WTC11 (cell line): ENCODE measurements at regions not wholly inside any gene's neighbourhood (a gene's known extent, or its start where the extent isn't known, plus 50 kb on each side); places are given as distances from the start of the nearest gene placed in this dataset.

Experiments used
- ATAC-seq: fragments of 200-7000 bp; cut with Tn5 transposase; 2 replicates; pipeline ENCODE4 v1.10.0; 2021; ENCODE audit warnings: mild to moderate bottlenecking, moderate library complexity
- CTCF ChIA-PET: fragments of 300-600 bp; sonication (Branson Sonifier 250); formaldehyde crosslinking; loops from one replicate; lab custom pipeline; 2021; ENCODE audit warnings: antibody characterized with exemption; lab: Charles Lee
- POLR2A ChIA-PET: fragments of 350-600 bp; sonication (Branson Sonifier 250); formaldehyde crosslinking; loops from one replicate; lab custom pipeline; 2021; ENCODE audit warnings: antibody characterized with exemption; lab: Charles Lee
- DNase-seq: peaks from one replicate; pipeline ENCODE4 v3.0.0; 2021; ENCODE audit warnings: low spot score
- H3K27ac Mint-ChIP-seq: 2 replicates; pipeline ENCODE4 v1.8.0; 2021; ENCODE audit warnings: mixed read lengths
- H3K27me3 Mint-ChIP-seq: 2 replicates; pipeline ENCODE4 v1.8.0; 2021; ENCODE audit warnings: low read depth, mild to moderate bottlenecking, moderate library complexity, mixed read lengths
- H3K36me3 Mint-ChIP-seq: 2 replicates; pipeline ENCODE4 v1.8.0; 2021; ENCODE audit warnings: mixed read lengths
- H3K4me1 Mint-ChIP-seq: 2 replicates; pipeline ENCODE4 v1.8.0; 2022; ENCODE audit warnings: mixed read lengths
- H3K4me3 Mint-ChIP-seq: 2 replicates; pipeline ENCODE4 v1.8.0; 2021; ENCODE audit warnings: mild to moderate bottlenecking, moderate library complexity, mixed read lengths
- H3K9me3 Mint-ChIP-seq: 2 replicates; pipeline ENCODE4 v1.8.0; 2021; ENCODE audit warnings: mixed read lengths
- AFF4 ChIP-seq: sonication (generic); formaldehyde crosslinking; IDR thresholded peaks from 2 replicates; pipeline ENCODE4 v1.8.1; 2023; ENCODE audit warnings: mild to moderate bottlenecking, missing genetic modification reagents, borderline replicate concordance
- ATF3 ChIP-seq: sonication (generic); formaldehyde crosslinking; conservative IDR thresholded peaks from 2 replicates; pipeline ENCODE4 v1.8.1; 2022; ENCODE audit warnings: mild to moderate bottlenecking, missing genetic modification reagents
- ELF4 ChIP-seq: sonication (generic); formaldehyde crosslinking; IDR thresholded peaks from 2 replicates; pipeline ENCODE4 v1.8.1; 2022; ENCODE audit warnings: low read depth, mild to moderate bottlenecking, moderate library complexity, missing genetic modification reagents
- EMX1 ChIP-seq: fragments of 250-450 bp; sonication (Bioruptor Pico); IDR thresholded peaks from 2 replicates; pipeline ENCODE4 v1.8.0; 2021; ENCODE audit warnings: mild to moderate bottlenecking
- ERG ChIP-seq: fragments of 250-450 bp; sonication (Bioruptor Pico); IDR thresholded peaks from 2 replicates; pipeline ENCODE4 v1.8.0; 2021; ENCODE audit warnings: mild to moderate bottlenecking
- ESRRA ChIP-seq: sonication (generic); formaldehyde crosslinking; IDR thresholded peaks from 2 replicates; pipeline ENCODE4 v1.8.1; 2022; ENCODE audit warnings: mild to moderate bottlenecking, missing genetic modification reagents, borderline replicate concordance
- GRHL2 ChIP-seq: fragments of 250-450 bp; sonication (Bioruptor Pico); IDR thresholded peaks from 2 replicates; pipeline ENCODE4 v1.8.0; 2022; ENCODE audit warnings: mild to moderate bottlenecking, moderate library complexity; ENCODE audit not compliant: insufficient replicate concordance, severe bottlenecking
- KAT7 ChIP-seq: sonication (generic); formaldehyde crosslinking; IDR thresholded peaks from 2 replicates; pipeline ENCODE4 v1.8.1; 2023; ENCODE audit warnings: missing genetic modification reagents, mild to moderate bottlenecking, borderline replicate concordance
- MXD4 ChIP-seq: fragments of 250-450 bp; sonication (Bioruptor Pico); IDR thresholded peaks from 2 replicates; pipeline ENCODE4 v1.8.0; 2021; ENCODE audit warnings: mild to moderate bottlenecking, moderate library complexity, borderline replicate concordance
- NFE2L1 ChIP-seq: sonication (generic); formaldehyde crosslinking; IDR thresholded peaks from 2 replicates; pipeline ENCODE4 v1.8.1; 2023; ENCODE audit warnings: missing genetic modification reagents
- NFYB ChIP-seq: sonication (generic); formaldehyde crosslinking; conservative IDR thresholded peaks from 2 replicates; pipeline ENCODE4 v1.8.0; 2022; ENCODE audit warnings: low read depth, missing genetic modification reagents
- OVOL2 ChIP-seq: fragments of 250-450 bp; sonication (Bioruptor Pico); IDR thresholded peaks from 2 replicates; pipeline ENCODE4 v1.9.0; 2021; ENCODE audit warnings: mild to moderate bottlenecking, borderline replicate concordance
- PRDM15 ChIP-seq: sonication (generic); formaldehyde crosslinking; IDR thresholded peaks from 2 replicates; pipeline ENCODE4 v1.8.0; 2022; ENCODE audit warnings: missing genetic modification reagents
- USF2 ChIP-seq: sonication (generic); formaldehyde crosslinking; IDR thresholded peaks from 2 replicates; pipeline ENCODE4 v1.8.1; 2023; ENCODE audit warnings: mild to moderate bottlenecking, missing genetic modification reagents, moderate library complexity
- ZMAT4 ChIP-seq: fragments of 250-450 bp; sonication (Bioruptor Pico); IDR thresholded peaks from 2 replicates; pipeline ENCODE4 v1.9.0; 2021; ENCODE audit warnings: mild to moderate bottlenecking
- ZNF121 ChIP-seq: sonication (generic); formaldehyde crosslinking; IDR thresholded peaks from 2 replicates; pipeline ENCODE4 v1.8.0; 2023; ENCODE audit warnings: missing genetic modification reagents
- ZNF512 ChIP-seq: sonication (generic); formaldehyde crosslinking; IDR thresholded peaks from 2 replicates; pipeline ENCODE4 v1.8.1; 2022; ENCODE audit warnings: missing genetic modification reagents, borderline replicate concordance
- TF ChIP-seq, protein P1 (sequence below): fragments of 250-450 bp; sonication (Bioruptor Pico); conservative IDR thresholded peaks from 2 replicates; pipeline ENCODE4 v1.9.0; 2021; ENCODE audit warnings: mild to moderate bottlenecking
- TF ChIP-seq, protein P2 (sequence below): sonication (generic); formaldehyde crosslinking; IDR thresholded peaks from 2 replicates; pipeline ENCODE4 v1.8.1; 2022; ENCODE audit warnings: low read depth, missing genetic modification reagents, borderline replicate concordance

DNA sequence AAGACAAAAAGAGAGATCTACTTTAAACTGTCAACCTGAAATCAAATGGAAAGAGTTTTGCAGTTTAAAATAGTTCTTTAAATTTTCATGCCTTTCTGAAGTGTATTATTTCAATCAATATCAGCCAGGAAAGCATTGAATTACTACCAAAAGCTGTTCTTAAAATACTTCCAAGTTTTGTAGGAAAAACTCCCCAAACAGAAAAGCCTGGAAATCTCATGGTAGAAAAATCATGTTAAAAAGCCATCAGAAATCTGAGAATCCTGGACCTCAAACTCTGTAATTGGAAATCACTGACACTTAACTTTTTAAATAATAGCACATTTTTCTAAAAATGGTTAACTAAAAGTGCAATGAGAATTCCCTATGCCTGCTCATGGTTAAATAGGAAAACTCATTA, 63.3 kb upstream of the CNTNAP4 start:
- Mint-ChIP-seq H3K27ac (no peak overlapping the region), H3K4me1 (peaks cover 16% of the 10 kb centered on the region), H3K27me3 (peaks cover 54% of the 10 kb centered on the region), H3K4me3 (no peak overlapping the region), H3K36me3 (peaks cover 37% of the 10 kb centered on the region), H3K9me3 (peaks cover 56% of the 10 kb centered on the region)
- DNase-seq (no peak), ATAC-seq (no peak)
- ChIA-PET CTCF (no interaction called here), POLR2A (no interaction called here)
- TF ChIP-seq KAT7 (CRISPR knock-in tag) (no peak), ZNF512 (CRISPR knock-in tag) (no peak), EMX1 (CRISPR knock-in tag) (no peak), ERG (no peak), ATF3 (no peak), ZNF121 (CRISPR knock-in tag) (no peak), ESRRA (CRISPR knock-in tag) (no peak), USF2 (no peak), OVOL2 (CRISPR knock-in tag) (no peak), NFYB (CRISPR knock-in tag) (no peak), ZMAT4 (no peak), NFE2L1 (CRISPR knock-in tag) (no peak), MXD4 (CRISPR knock-in tag) (no peak), ELF4 (CRISPR knock-in tag) (no peak), AFF4 (CRISPR knock-in tag) (no peak), GRHL2 (CRISPR knock-in tag) (no peak), PRDM15 (CRISPR knock-in tag) (no peak)
- TF ChIP-seq, protein P1, sequence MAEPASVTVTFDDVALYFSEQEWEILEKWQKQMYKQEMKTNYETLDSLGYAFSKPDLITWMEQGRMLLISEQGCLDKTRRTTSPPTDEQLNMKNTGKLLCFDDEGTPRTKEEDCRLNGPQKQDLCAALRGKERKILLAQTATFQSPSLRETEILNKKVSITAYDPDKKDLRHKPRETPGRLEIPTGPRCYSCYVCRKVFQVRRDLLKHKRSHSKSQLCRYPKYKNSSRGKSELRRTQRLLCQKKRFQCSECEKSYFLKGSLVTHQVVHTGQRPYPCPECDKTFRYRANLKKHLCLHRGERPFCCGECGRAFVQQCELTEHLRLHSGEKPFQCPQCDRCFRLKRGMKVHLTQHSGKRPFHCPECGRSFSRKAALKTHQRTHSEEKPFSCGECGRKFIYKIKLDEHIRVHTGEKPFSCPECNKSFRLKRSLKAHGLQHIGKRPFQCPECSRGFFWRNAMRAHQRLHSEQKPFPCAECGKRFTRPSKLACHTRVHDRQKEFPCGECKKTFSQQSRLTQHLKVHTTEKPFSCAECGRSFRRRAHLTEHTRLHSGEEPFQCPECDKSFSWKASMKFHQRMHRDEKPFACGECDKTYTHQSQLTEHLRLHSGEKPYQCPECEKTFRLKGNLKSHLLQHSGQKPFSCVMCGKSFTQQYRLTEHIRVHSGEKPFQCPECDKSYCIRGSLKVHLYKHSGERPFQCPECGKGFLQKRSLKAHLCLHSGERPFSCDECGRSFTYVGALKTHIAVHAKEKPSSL (CRISPR knock-in tag): no peak
- TF ChIP-seq, protein P2, sequence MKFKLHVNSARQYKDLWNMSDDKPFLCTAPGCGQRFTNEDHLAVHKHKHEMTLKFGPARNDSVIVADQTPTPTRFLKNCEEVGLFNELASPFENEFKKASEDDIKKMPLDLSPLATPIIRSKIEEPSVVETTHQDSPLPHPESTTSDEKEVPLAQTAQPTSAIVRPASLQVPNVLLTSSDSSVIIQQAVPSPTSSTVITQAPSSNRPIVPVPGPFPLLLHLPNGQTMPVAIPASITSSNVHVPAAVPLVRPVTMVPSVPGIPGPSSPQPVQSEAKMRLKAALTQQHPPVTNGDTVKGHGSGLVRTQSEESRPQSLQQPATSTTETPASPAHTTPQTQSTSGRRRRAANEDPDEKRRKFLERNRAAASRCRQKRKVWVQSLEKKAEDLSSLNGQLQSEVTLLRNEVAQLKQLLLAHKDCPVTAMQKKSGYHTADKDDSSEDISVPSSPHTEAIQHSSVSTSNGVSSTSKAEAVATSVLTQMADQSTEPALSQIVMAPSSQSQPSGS (CRISPR knock-in tag): no peak
